HL-60 (cell line): ENCODE measurements at regions not wholly inside any gene's neighbourhood (a gene's known extent, or its start where the extent isn't known, plus 50 kb on each side); places are given as distances from the start of the nearest gene placed in this dataset.

Experiments
- CTCF ChIP-seq: IDR thresholded peaks from one replicate; pipeline ENCODE4 v1.5.1; 2011; ENCODE audit warnings: low read length, control low read depth, inconsistent platforms; ENCODE audit not compliant: insufficient read depth
- GABPA ChIP-seq: IDR thresholded peaks from 2 replicates; pipeline ENCODE4 v1.6.1; 2012; ENCODE audit warnings: low read depth
- POLR2AphosphoS5 ChIP-seq: IDR thresholded peaks from 2 replicates; pipeline ENCODE4 v1.6.1; 2012; ENCODE audit warnings: low read depth
- REST ChIP-seq: IDR thresholded peaks from 2 replicates; pipeline ENCODE4 v1.6.1; 2012; ENCODE audit warnings: low read depth; ENCODE audit not compliant: insufficient replicate concordance
- SPI1 ChIP-seq: IDR thresholded peaks from 2 replicates; pipeline ENCODE4 v1.6.1; 2012; ENCODE audit warnings: low read depth, mild to moderate bottlenecking, borderline replicate concordance

GRCh38 chrX:20680998-20681397, 414.3 kb upstream of the RPS6KA3 start:
- TF ChIP-seq CTCF, result no peak
- no peak for TF ChIP-seq POLR2AphosphoS5
- TF ChIP-seq REST, result no peak
- TF ChIP-seq GABPA, result no peak
- no peak for TF ChIP-seq SPI1
